ENCODE measurements at regions not wholly inside any gene's neighbourhood (a gene's known extent, or its start where the extent isn't known, plus 50 kb on each side); places are given as distances from the start of the nearest gene placed in this dataset.

DNA sequence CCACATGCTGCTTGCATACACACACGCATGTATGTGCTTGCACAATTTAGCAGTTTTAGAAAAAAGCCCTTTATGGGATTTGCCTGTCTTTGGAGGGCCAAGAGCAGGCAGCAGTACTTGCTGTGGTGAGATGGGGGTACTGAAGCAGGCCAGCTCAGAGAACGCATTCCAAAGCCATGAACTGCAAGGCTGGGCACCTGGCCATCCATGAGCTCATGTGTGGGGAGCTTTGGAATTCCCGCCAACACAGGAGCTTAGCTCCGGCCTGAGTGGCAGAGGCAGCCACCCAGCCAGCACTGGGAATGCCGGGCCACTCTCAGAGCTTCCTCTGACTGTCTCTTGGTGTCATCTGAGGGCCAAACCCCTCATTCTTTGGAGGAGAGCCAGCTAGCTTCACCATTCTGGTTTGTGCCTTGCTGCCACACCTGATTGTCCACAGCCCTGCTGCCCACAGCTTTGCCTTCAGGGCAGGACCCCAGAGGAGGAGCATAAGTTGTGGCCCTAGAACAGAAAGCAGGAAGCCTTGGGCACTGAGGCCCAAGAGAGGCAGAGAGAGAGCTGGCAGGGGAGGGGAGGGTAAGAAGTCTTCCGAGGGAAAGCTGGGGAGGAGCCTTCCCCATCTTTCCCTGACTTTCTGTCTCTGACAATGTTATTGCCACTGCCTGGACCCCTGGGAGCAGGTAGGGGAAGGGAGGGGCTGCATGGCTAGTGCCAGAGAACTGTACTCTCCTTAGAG, 92.1 kb upstream of the POU3F1 start:
- H3K4me1 ChIP-seq (ENCODE audit: control insufficient read depth, extremely low read depth, insufficient read depth, low read length) = peaks cover 6% of the 10 kb centered on the region
- H3K9ac ChIP-seq (replicated peaks; ENCODE audit: extremely low read depth, insufficient read depth, low read length) = no peak overlapping the region
- POLR2A ChIA-PET = interaction anchor here (0.5 to 0.9 kb wide), 2 partner anchors 11 to 36 kb away, joined by 3 read pairs; no protein-coding TSS in a partner anchor
- CTCF ChIA-PET = interaction anchor here (1.0 to 2.1 kb wide), 5 partner anchors 8 to 697 kb away, joined by 3 to 6 read pairs (median 4); no protein-coding TSS in a partner anchor
- H4K20me1 ChIP-seq (replicated peaks; ENCODE audit: control insufficient read depth, extremely low read depth, insufficient read depth, low read length) = no peaks in the 10 kb centered on the region
- no peak overlapping the region for H3K4me3 ChIP-seq (replicated peaks in 1 of 3; ENCODE audit: insufficient read depth in 1 of 3, low read depth in 1 of 3, low read length in 3 of 3)
- H3K36me3 ChIP-seq (ENCODE audit: control insufficient read depth in 2 of 2, extremely low read depth in 1 of 2, insufficient read depth in 2 of 2, low read length in 2 of 2) = no peaks in the 10 kb centered on the region
- TF ChIP-seq POLR2A (IDR thresholded peaks at IDR 0.05; ENCODE audit: low read depth, low read length) (no peak), POLR2AphosphoS5 (IDR thresholded peaks at IDR 0.05; ENCODE audit: insufficient read depth, low read depth, low read length) (no peak), EZH2 (IDR thresholded peaks at IDR 0.05; ENCODE audit: borderline replicate concordance, low read depth, low read length, severe bottlenecking) (no peak), MYC (IDR thresholded peaks at IDR 0.05; ENCODE audit: low read depth, low read length) (no peak), JUN (IDR thresholded peaks at IDR 0.05; ENCODE audit: borderline replicate concordance, insufficient read depth, insufficient read length, low read depth) (peak; percentile 40), GATA2 (IDR thresholded peaks at IDR 0.05; ENCODE audit: insufficient read depth, insufficient read length, low read depth, low read length) (no peak)
- TF ChIP-seq, protein P1, sequence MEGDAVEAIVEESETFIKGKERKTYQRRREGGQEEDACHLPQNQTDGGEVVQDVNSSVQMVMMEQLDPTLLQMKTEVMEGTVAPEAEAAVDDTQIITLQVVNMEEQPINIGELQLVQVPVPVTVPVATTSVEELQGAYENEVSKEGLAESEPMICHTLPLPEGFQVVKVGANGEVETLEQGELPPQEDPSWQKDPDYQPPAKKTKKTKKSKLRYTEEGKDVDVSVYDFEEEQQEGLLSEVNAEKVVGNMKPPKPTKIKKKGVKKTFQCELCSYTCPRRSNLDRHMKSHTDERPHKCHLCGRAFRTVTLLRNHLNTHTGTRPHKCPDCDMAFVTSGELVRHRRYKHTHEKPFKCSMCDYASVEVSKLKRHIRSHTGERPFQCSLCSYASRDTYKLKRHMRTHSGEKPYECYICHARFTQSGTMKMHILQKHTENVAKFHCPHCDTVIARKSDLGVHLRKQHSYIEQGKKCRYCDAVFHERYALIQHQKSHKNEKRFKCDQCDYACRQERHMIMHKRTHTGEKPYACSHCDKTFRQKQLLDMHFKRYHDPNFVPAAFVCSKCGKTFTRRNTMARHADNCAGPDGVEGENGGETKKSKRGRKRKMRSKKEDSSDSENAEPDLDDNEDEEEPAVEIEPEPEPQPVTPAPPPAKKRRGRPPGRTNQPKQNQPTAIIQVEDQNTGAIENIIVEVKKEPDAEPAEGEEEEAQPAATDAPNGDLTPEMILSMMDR (IDR thresholded peaks at IDR 0.05; ENCODE audit: extremely low read depth in 1 of 2, insufficient read depth in 1 of 2, low read depth in 1 of 2, low read length in 2 of 2) = no peak
- TF ChIP-seq, protein P2, sequence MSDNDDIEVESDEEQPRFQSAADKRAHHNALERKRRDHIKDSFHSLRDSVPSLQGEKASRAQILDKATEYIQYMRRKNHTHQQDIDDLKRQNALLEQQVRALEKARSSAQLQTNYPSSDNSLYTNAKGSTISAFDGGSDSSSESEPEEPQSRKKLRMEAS (IDR thresholded peaks at IDR 0.05; ENCODE audit: insufficient read depth, insufficient read length) = no peak
- dilution Hi-C loops (cut with MboI; ENCODE audit: extremely low pct_ligation_motif_present, low sequenced_read_pairs) = no loop called here
- H2AFZ ChIP-seq (ENCODE audit: low read depth, low read length) = peak overlapping the region; percentile 35
- H3K79me2 ChIP-seq (ENCODE audit: control insufficient read depth, insufficient read depth, low read length) = no peaks in the 10 kb centered on the region
- no peak overlapping the region for H3K4me2 ChIP-seq (ENCODE audit: insufficient read depth, low read length)
- BruUV-seq (replicated peaks) = no TSS peak
- no peaks in the 10 kb centered on the region for H3K9me3 ChIP-seq (replicated peaks; ENCODE audit: control insufficient read depth, insufficient read depth, low read length)
- peaks cover 5 to 12% of the 10 kb centered on the region in 2 experiments for H3K27me3 ChIP-seq (ENCODE audit: control insufficient read depth in 2 of 2, insufficient read depth in 2 of 2, low read length in 2 of 2)
- H3K27ac ChIP-seq (ENCODE audit: insufficient read depth, low read depth, low read length) = no peak overlapping the region
- H3K9me1 ChIP-seq (replicated peaks; ENCODE audit: control insufficient read depth, extremely low read depth, insufficient read depth, low read length) = no peaks in the 10 kb centered on the region
- DNase-seq (ENCODE audit: low read depth, low spot score) (peak; percentile 79), FAIRE-seq (peak; percentile 31)
- intact Hi-C loops (cut with micrococcal nuclease) = loop anchor here (5.0 kb wide), 1 partner anchor 91 kb away; the partner anchor contains the start of gene POU3F1
